ENCODE measurements at regions not wholly inside any gene's neighbourhood (a gene's known extent, or its start where the extent isn't known, plus 50 kb on each side); places are given as distances from the start of the nearest gene placed in this dataset.
"Not testable (repeated sequence)": the region's sequence is repeated elsewhere in the genome, so short reads cannot be mapped to it uniquely, and the experiment has no call there.

- H3K9me1 ChIP-seq (replicated peaks; ENCODE audit: control insufficient read depth, extremely low read depth, insufficient read depth, low read length); H3K9ac ChIP-seq (replicated peaks; ENCODE audit: extremely low read depth, insufficient read depth, low read length); H3K4me1 ChIP-seq (ENCODE audit: control insufficient read depth, extremely low read depth, insufficient read depth, low read length); H3K27ac ChIP-seq (ENCODE audit: insufficient read depth, low read depth, low read length); POLR2A ChIA-PET; BruUV-seq (replicated peaks); H3K27me3 ChIP-seq (ENCODE audit: control insufficient read depth in 2 of 2, insufficient read depth in 2 of 2, low read length in 2 of 2); dilution Hi-C loops (cut with MboI; ENCODE audit: extremely low pct_ligation_motif_present, low sequenced_read_pairs); H4K20me1 ChIP-seq (replicated peaks; ENCODE audit: control insufficient read depth, extremely low read depth, insufficient read depth, low read length); H3K79me2 ChIP-seq (ENCODE audit: control insufficient read depth, insufficient read depth, low read length); H3K9me3 ChIP-seq (replicated peaks; ENCODE audit: control insufficient read depth, insufficient read depth, low read length); H3K36me3 ChIP-seq (ENCODE audit: control insufficient read depth in 2 of 2, extremely low read depth in 1 of 2, insufficient read depth in 2 of 2, low read length in 2 of 2): not testable (repeated sequence)
- CTCF ChIA-PET, result interaction anchor here (0.6 to 2.4 kb wide), 11 partner anchors 9 to 532 kb away, joined by 3 to 44 read pairs (median 3); no protein-coding TSS in a partner anchor
- Histone ChIP-seq H3K4me2 (ENCODE audit: insufficient read depth, low read length) (peak overlapping the region; percentile 58), H2AFZ (ENCODE audit: low read depth, low read length) (peak overlapping the region; percentile 83), H3K4me3 (replicated peaks in 1 of 3; ENCODE audit: insufficient read depth in 1 of 3, low read depth in 1 of 3, low read length in 3 of 3) (peak overlapping the region in 2 of 3 experiments; percentile 31 to 59)
- intact Hi-C loops (cut with micrococcal nuclease), result loop anchor here (5.0 to 10.0 kb wide), 3 partner anchors 123 to 485 kb away; no protein-coding TSS in a partner anchor
- FAIRE-seq (peak; percentile 4), DNase-seq (ENCODE audit: low read depth, low spot score) (peak; percentile 47)
- TF ChIP-seq, protein P1, sequence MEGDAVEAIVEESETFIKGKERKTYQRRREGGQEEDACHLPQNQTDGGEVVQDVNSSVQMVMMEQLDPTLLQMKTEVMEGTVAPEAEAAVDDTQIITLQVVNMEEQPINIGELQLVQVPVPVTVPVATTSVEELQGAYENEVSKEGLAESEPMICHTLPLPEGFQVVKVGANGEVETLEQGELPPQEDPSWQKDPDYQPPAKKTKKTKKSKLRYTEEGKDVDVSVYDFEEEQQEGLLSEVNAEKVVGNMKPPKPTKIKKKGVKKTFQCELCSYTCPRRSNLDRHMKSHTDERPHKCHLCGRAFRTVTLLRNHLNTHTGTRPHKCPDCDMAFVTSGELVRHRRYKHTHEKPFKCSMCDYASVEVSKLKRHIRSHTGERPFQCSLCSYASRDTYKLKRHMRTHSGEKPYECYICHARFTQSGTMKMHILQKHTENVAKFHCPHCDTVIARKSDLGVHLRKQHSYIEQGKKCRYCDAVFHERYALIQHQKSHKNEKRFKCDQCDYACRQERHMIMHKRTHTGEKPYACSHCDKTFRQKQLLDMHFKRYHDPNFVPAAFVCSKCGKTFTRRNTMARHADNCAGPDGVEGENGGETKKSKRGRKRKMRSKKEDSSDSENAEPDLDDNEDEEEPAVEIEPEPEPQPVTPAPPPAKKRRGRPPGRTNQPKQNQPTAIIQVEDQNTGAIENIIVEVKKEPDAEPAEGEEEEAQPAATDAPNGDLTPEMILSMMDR (IDR thresholded peaks at IDR 0.05; ENCODE audit: extremely low read depth in 1 of 2, insufficient read depth in 1 of 2, low read depth in 1 of 2, low read length in 2 of 2), result peak; percentile 62 to 73
Observed at GRCh38 chr4:9532134-9532862, 88.1 kb downstream of the DEFB131A start.

DNA sequence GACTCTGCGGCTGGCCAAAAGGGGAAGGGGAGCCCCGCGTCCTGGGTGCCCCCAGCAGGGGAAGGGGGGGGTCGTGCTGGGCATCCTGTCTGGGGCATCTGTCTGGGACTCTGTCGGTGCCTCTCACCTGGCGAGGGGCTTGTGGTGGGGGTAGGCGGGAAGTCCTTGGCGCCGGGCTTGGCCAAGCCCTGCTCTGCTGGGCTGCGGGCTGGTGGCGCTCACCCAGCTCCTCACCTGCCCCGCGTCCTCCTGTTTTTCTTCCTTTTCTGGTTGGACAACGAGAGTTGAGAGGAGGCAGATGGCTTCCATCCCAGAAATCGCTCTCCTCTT is 88.6 kb downstream of the DEFB131A start:
- DNase-seq (ENCODE audit: low read depth, low spot score); H3K4me2 ChIP-seq (ENCODE audit: insufficient read depth, low read length); H3K9me1 ChIP-seq (replicated peaks; ENCODE audit: control insufficient read depth, extremely low read depth, insufficient read depth, low read length); H3K27me3 ChIP-seq (ENCODE audit: control insufficient read depth in 2 of 2, insufficient read depth in 2 of 2, low read length in 2 of 2); POLR2A ChIA-PET; H2AFZ ChIP-seq (ENCODE audit: low read depth, low read length); H3K4me3 ChIP-seq (replicated peaks in 1 of 3; ENCODE audit: insufficient read depth in 1 of 3, low read depth in 1 of 3, low read length in 3 of 3); BruUV-seq (replicated peaks); H3K27ac ChIP-seq (ENCODE audit: insufficient read depth, low read depth, low read length); H4K20me1 ChIP-seq (replicated peaks; ENCODE audit: control insufficient read depth, extremely low read depth, insufficient read depth, low read length); dilution Hi-C loops (cut with MboI; ENCODE audit: extremely low pct_ligation_motif_present, low sequenced_read_pairs); H3K4me1 ChIP-seq (ENCODE audit: control insufficient read depth, extremely low read depth, insufficient read depth, low read length); FAIRE-seq; H3K9ac ChIP-seq (replicated peaks; ENCODE audit: extremely low read depth, insufficient read depth, low read length); H3K9me3 ChIP-seq (replicated peaks; ENCODE audit: control insufficient read depth, insufficient read depth, low read length); H3K36me3 ChIP-seq (ENCODE audit: control insufficient read depth in 2 of 2, extremely low read depth in 1 of 2, insufficient read depth in 2 of 2, low read length in 2 of 2); H3K79me2 ChIP-seq (ENCODE audit: control insufficient read depth, insufficient read depth, low read length): not testable (repeated sequence)
- intact Hi-C loops (cut with micrococcal nuclease), result loop anchor here (5.0 to 10.0 kb wide), 3 partner anchors 122 to 484 kb away; no protein-coding TSS in a partner anchor
- CTCF ChIA-PET, result interaction anchor here (0.7 to 2.4 kb wide), 6 partner anchors 126 to 531 kb away, joined by 3 to 44 read pairs (median 4); no protein-coding TSS in a partner anchor

DNA sequence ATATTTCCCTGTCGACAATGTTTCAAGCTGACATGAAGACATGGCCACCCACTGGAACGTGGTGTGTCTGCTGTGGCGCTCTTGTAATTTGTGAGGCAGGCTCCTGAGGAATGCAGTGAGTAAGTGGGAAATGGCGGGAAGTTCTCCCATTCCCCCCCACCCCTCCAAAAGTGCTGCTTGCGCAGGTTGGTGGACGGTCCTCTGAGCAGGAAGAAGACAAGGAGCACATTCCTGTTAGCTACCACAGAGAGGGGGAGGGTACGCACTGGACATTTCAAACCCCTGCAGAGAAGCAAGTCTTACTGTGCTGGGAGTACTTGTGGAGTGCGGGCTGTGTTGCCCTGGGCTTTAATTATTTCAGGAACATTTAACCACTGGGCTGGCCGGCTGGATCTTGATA is 92.9 kb downstream of the DEFB131A start:
- intact Hi-C loops (cut with micrococcal nuclease), result loop anchor here (10.0 kb wide), 1 partner anchor 118 kb away; no protein-coding TSS in a partner anchor
- not testable (repeated sequence) for FAIRE-seq

More for the DNA sequence above, 92.9 kb downstream of the DEFB131A start:
- H3K4me1 ChIP-seq (ENCODE audit: control insufficient read depth, extremely low read depth, insufficient read depth, low read length); H3K9me1 ChIP-seq (replicated peaks; ENCODE audit: control insufficient read depth, extremely low read depth, insufficient read depth, low read length); BruUV-seq (replicated peaks); H3K9ac ChIP-seq (replicated peaks; ENCODE audit: extremely low read depth, insufficient read depth, low read length); dilution Hi-C loops (cut with MboI; ENCODE audit: extremely low pct_ligation_motif_present, low sequenced_read_pairs); H3K9me3 ChIP-seq (replicated peaks; ENCODE audit: control insufficient read depth, insufficient read depth, low read length); H3K4me3 ChIP-seq (replicated peaks in 1 of 3; ENCODE audit: insufficient read depth in 1 of 3, low read depth in 1 of 3, low read length in 3 of 3); H3K4me2 ChIP-seq (ENCODE audit: insufficient read depth, low read length); DNase-seq (ENCODE audit: low read depth, low spot score); H4K20me1 ChIP-seq (replicated peaks; ENCODE audit: control insufficient read depth, extremely low read depth, insufficient read depth, low read length); CTCF ChIA-PET; H3K27me3 ChIP-seq (ENCODE audit: control insufficient read depth in 2 of 2, insufficient read depth in 2 of 2, low read length in 2 of 2); H3K36me3 ChIP-seq (ENCODE audit: control insufficient read depth in 2 of 2, extremely low read depth in 1 of 2, insufficient read depth in 2 of 2, low read length in 2 of 2); H3K79me2 ChIP-seq (ENCODE audit: control insufficient read depth, insufficient read depth, low read length); H3K27ac ChIP-seq (ENCODE audit: insufficient read depth, low read depth, low read length); H2AFZ ChIP-seq (ENCODE audit: low read depth, low read length); POLR2A ChIA-PET: not testable (repeated sequence)

Measured in endothelial cell of umbilical vein (primary cell).